ENCODE measurements at regions not wholly inside any gene's neighbourhood (a gene's known extent, or its start where the extent isn't known, plus 50 kb on each side); places are given as distances from the start of the nearest gene placed in this dataset.

GRCh38 chr2:457792-458424, 170.0 kb upstream of the ALKAL2 start:
- TF ChIP-seq POLR2A (IDR thresholded peaks at IDR 0.05): no peak
- no peak for TF ChIP-seq CTCF (IDR thresholded peaks at IDR 0.05)
- no peak for TF ChIP-seq POLR2AphosphoS5 (IDR thresholded peaks at IDR 0.05)
